Spleen (tissue), 11 donors: ENCODE measurements at regions not wholly inside any gene's neighbourhood (a gene's known extent, or its start where the extent isn't known, plus 50 kb on each side); places are given as distances from the start of the nearest gene placed in this dataset.

ENCODE experiments used
- DNase-seq: peaks from one replicate; pipeline ENCODE4 v3.0.0-alpha.2; 2020
- H3K27ac ChIP-seq, 8 donors: fragments of 200-600 bp; sonication (generic) in 7 of 8; 1 replicate in 4 of 8; 2 replicates in 4 of 8; pipeline versions ENCODE4 v1.5.0 to v1.8.0; 2016 to 2021; ENCODE audit warnings: inconsistent platforms in 4 of 8, mild to moderate bottlenecking in 4 of 8, moderate library complexity in 1 of 8
- H3K27me3 ChIP-seq, 7 donors: fragments of 200-600 bp; sonication (generic) in 6 of 7; replicated peaks in 1 of 7; 1 replicate in 4 of 7; 2 replicates in 3 of 7; pipeline versions ENCODE4 v1.5.0 to v1.8.0; 2016 to 2021; ENCODE audit warnings: inconsistent platforms in 3 of 7, mild to moderate bottlenecking in 1 of 7
- H3K36me3 ChIP-seq, 6 donors: fragments of 200-600 bp; sonication (generic) in 5 of 6; 1 replicate in 4 of 6; 2 replicates in 2 of 6; pipeline versions ENCODE4 v1.5.0 to v1.8.0; 2016 to 2021; ENCODE audit warnings: inconsistent platforms in 2 of 6
- H3K4me1 ChIP-seq, 6 donors: fragments of 200-600 bp; sonication (generic) in 5 of 6; 1 replicate in 3 of 6; 2 replicates in 3 of 6; pipeline versions ENCODE4 v1.5.0 to v1.8.0; 2016 to 2021; ENCODE audit warnings: inconsistent platforms in 3 of 6
- H3K4me3 ChIP-seq, 8 donors: fragments of 200-600 bp; sonication (generic) in 7 of 8; 1 replicate in 4 of 8; 2 replicates in 4 of 8; pipeline versions ENCODE4 v1.5.0 to v1.8.0; 2016 to 2021; ENCODE audit warnings: inconsistent platforms in 4 of 8, mild to moderate bottlenecking in 4 of 8, moderate library complexity in 2 of 8
- H3K9me3 ChIP-seq, 8 donors: fragments of 200-600 bp; sonication (generic) in 7 of 8; 1 replicate in 4 of 8; 2 replicates in 4 of 8; pipeline versions ENCODE4 v1.5.0 to v1.8.0; 2016 to 2021; ENCODE audit warnings: inconsistent platforms in 4 of 8
- POLR2A ChIP-seq, 3 donors: fragments of 450-650 bp; IDR thresholded peaks; one replicate each; pipeline ENCODE4 v1.5.1; 2017; ENCODE audit warnings: antibody characterized with exemption in 3 of 3, mild to moderate bottlenecking in 1 of 3
- POLR2AphosphoS5 ChIP-seq, 3 donors: sonication (generic); formaldehyde crosslinking; IDR thresholded peaks; one replicate each; pipeline ENCODE4 v1.5.1; 2017; ENCODE audit warnings: antibody characterized with exemption in 3 of 3
- whole genome bisulfite sequencing, 5 donors: extraction: QIAGEN DNeasy Blood & Tissue Kit in 3 of 5; methylation state at CpG; one replicate each; pipeline versions ENCODE4 v1.1.5 to v1.1.7; 2013 to 2018; 5-methylcytosine and 5-hydroxymethylcytosine counted together
- intact Hi-C: fragments of 100-400 bp; cut with DNase I; formaldehyde crosslinking; loops from one replicate; pipeline ENCODE4 v1.15.0; 2023; ENCODE audit warnings: low total_unique reads
- TF ChIP-seq, protein P1 (sequence below), 11 experiments: fragments of 200-600 bp in 7 of 11; fragments of 450-650 bp in 4 of 11; sonication (generic) in 4 of 11; IDR thresholded peaks in 8 of 11; conservative IDR thresholded peaks in 3 of 11; 1 replicate in 7 of 11; 2 replicates in 4 of 11; pipeline versions ENCODE4 v1.4.0 to v1.8.0; 2016 to 2021; ENCODE audit warnings: antibody characterized with exemption in 11 of 11, inconsistent platforms in 4 of 11, mild to moderate bottlenecking in 1 of 11
- donor health status: healthy with polysubstance abuse.
- donor health status: DM: no; HTN: no; CAD: no; lungs with moderate emphysema.
- donor health status: DM: no; HTN: no; CAD: no.
- donor health status: Bipolar disorder and iron deficiency.
- donor health status: healthy.
- donor health status: DM: no; HTN: no; CAD: no.
- donor health status: DM: yes; HTN: yes; CAD: no.

DNA sequence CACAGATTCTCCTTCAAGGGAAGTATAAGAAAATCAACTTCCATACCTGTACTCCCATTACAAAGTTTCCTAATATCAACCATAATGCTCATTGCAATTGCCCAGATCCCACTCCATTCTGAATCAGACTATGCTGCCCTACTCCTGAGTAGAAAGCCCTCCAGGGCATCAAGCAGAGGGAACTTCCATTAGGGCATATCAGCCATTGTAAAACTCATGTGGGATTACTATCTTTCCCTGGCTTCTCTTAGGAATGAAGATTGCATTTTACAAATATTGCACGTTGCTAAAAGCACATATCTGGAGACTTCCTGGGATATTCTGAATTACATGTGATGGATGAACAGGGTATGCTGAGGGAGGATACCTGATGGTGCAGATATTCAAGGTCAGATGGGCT is 263.2 kb downstream of the FOXA2 start:
- WGBS, 5 donors, result 65 to 78% (median 69%) methylated on average over 1 of the region's 1 CpG

DNA sequence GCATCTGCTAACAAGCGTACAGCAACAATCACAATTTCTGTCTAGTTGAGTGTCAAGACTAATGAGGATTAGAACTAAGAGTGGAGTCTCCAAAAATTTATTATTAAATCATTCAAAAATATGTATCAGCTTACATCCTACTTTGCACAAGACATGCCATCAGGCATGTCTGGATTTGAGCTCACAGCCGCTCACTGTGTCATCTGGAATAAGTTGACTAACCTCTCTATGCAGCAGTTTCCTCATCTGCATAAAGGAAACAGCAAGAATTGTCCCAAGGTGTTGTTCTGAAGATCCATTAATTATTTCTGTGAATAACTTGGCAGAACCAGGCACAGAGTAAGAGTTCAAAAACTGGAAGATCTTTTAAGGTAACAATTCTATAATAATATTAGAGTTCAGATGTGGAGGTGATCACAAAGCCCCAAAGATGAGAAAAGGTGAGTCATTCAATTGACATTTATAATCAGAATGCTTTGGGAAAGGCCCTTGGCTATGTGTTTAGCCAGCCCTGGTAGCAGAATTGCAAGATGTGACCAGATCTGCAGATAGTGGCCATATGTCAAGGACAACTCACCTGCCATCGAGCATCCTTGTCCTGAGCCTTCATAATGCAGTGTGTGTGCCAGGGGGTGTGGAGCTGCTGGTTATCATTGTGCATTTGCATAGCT is 264.0 kb downstream of the FOXA2 start:
- Histone ChIP-seq H3K27ac (no peak overlapping the region), H3K4me3 (no peak overlapping the region), H3K9me3 (no peaks in the 10 kb centered on the region), H3K4me1 (no peaks in the 10 kb centered on the region), H3K36me3 (no peaks in the 10 kb centered on the region), H3K27me3 (peaks cover 0 to 10% (median 0%) of the 10 kb centered on the region in 7 donors)
- TF ChIP-seq POLR2A (IDR thresholded peaks at IDR 0.05) (no peak), POLR2AphosphoS5 (IDR thresholded peaks at IDR 0.05) (no peak)
- TF ChIP-seq, protein P1, sequence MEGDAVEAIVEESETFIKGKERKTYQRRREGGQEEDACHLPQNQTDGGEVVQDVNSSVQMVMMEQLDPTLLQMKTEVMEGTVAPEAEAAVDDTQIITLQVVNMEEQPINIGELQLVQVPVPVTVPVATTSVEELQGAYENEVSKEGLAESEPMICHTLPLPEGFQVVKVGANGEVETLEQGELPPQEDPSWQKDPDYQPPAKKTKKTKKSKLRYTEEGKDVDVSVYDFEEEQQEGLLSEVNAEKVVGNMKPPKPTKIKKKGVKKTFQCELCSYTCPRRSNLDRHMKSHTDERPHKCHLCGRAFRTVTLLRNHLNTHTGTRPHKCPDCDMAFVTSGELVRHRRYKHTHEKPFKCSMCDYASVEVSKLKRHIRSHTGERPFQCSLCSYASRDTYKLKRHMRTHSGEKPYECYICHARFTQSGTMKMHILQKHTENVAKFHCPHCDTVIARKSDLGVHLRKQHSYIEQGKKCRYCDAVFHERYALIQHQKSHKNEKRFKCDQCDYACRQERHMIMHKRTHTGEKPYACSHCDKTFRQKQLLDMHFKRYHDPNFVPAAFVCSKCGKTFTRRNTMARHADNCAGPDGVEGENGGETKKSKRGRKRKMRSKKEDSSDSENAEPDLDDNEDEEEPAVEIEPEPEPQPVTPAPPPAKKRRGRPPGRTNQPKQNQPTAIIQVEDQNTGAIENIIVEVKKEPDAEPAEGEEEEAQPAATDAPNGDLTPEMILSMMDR (IDR thresholded peaks at IDR 0.05 in 8 of 11, conservative IDR thresholded peaks at IDR 0.05 in 3 of 11), result no peak
- intact Hi-C loops, result no loop called here
- DNase-seq, result no peak
- 78 to 90% (median 81%) methylated on average over 3 of the region's 3 CpGs for WGBS, 5 donors

More for the DNA sequence above, 263.2 kb downstream of the FOXA2 start:
- no peaks in the 10 kb centered on the region for H3K4me1 ChIP-seq
- H3K4me3 ChIP-seq, result no peak overlapping the region
- peaks cover 0 to 5% (median 0%) of the 10 kb centered on the region in 7 donors for H3K27me3 ChIP-seq
- H3K9me3 ChIP-seq, result no peaks in the 10 kb centered on the region
- intact Hi-C loops, result no loop called here
- no peak for DNase-seq
- no peak overlapping the region for H3K27ac ChIP-seq
- TF ChIP-seq POLR2A (IDR thresholded peaks at IDR 0.05) (no peak), POLR2AphosphoS5 (IDR thresholded peaks at IDR 0.05) (no peak)
- TF ChIP-seq, protein P1 (IDR thresholded peaks at IDR 0.05 in 8 of 11, conservative IDR thresholded peaks at IDR 0.05 in 3 of 11), result no peak
- H3K36me3 ChIP-seq, result no peaks in the 10 kb centered on the region

DNA sequence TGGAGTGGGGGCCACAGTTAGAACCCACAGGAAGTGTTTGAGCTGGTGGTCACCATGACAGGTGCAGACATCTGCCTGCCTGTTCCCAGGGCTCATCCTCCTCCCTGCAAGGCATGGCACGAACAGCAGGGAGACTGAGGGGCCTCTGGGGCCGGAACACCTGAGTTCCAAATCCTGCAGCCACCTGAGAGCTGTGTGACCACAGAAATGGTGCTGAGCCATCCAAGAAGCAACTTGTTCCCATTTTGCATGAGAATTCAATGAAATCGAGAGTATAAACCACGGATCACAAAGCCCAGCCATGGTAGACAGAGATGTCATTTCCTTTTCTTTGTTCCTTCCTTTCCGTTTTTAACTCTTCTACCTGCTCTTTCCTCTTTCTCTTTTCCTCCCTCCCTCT is 268.6 kb downstream of the FOXA2 start:
- intact Hi-C loops, result no loop called here
- no peaks in the 10 kb centered on the region for H3K36me3 ChIP-seq

DNA sequence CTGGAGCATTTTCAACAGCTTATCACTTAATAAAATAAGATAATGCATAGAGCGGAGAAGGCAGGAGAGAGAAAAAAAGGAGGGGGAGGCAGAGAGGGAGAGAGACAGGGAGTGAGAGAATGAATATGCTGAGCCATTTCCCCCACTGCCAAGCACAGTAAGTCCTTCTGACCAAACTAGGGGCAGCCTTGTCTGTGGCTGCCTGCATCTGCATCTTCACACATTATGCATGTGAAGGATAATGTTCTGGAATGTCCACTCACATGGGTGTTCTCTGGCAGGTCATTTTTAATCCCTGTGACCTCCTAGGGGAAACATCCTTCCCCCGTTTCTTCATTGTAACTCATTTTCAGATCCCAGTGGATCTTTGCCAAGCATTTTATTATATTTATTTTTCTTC is 269.3 kb downstream of the FOXA2 start:
- H3K36me3 ChIP-seq, result no peaks in the 10 kb centered on the region
- H3K27me3 ChIP-seq, result peaks cover 0 to 15% (median 0%) of the 10 kb centered on the region in 7 donors
- no peak for DNase-seq
- TF ChIP-seq POLR2A (IDR thresholded peaks at IDR 0.05), result no peak
- TF ChIP-seq POLR2AphosphoS5 (IDR thresholded peaks at IDR 0.05), result no peak
- TF ChIP-seq, protein P1 (IDR thresholded peaks at IDR 0.05 in 8 of 11, conservative IDR thresholded peaks at IDR 0.05 in 3 of 11), result no peak
- 64 to 90% (median 73%) methylated on average over 2 of the region's 2 CpGs for WGBS, 5 donors
- no peaks in the 10 kb centered on the region for H3K9me3 ChIP-seq
- H3K4me3 ChIP-seq, result no peak overlapping the region
- intact Hi-C loops, result no loop called here
- no peaks in the 10 kb centered on the region for H3K4me1 ChIP-seq
- H3K27ac ChIP-seq, result no peak overlapping the region

More for the DNA sequence above, 268.6 kb downstream of the FOXA2 start:
- Histone ChIP-seq H3K4me1 (no peaks in the 10 kb centered on the region), H3K4me3 (no peak overlapping the region), H3K27me3 (peaks cover 0 to 15% (median 0%) of the 10 kb centered on the region in 7 donors), H3K27ac (no peak overlapping the region), H3K9me3 (no peaks in the 10 kb centered on the region)
- no peak for TF ChIP-seq POLR2AphosphoS5 (IDR thresholded peaks at IDR 0.05)
- TF ChIP-seq, protein P1 (IDR thresholded peaks at IDR 0.05 in 8 of 11, conservative IDR thresholded peaks at IDR 0.05 in 3 of 11), result no peak
- no peak for TF ChIP-seq POLR2A (IDR thresholded peaks at IDR 0.05)
- 48 to 54% (median 53%) methylated on average over 5 of the region's 5 CpGs for WGBS, 5 donors
- no peak for DNase-seq
